ENCODE measurements at regions not wholly inside any gene's neighbourhood (a gene's known extent, or its start where the extent isn't known, plus 50 kb on each side); places are given as distances from the start of the nearest gene placed in this dataset.

GRCh38 chr5:57346328-57346727, 136.3 kb downstream of the ACTBL2 start:
- TF ChIP-seq CTCF (IDR thresholded peaks at IDR 0.05 in 4 of 5, conservative IDR thresholded peaks at IDR 0.05 in 1 of 5) (no peak), POLR2A (IDR thresholded peaks at IDR 0.05) (no peak)

Measured in gastrocnemius medialis (tissue), 4 donors.